Activated T-helper 2 cell treated with anti-CD3 and anti-CD28 coated beads, Interferon-gamma antibody, Interleukin-2, Interleukin-4, amounts not matched to agents 10 μg/mL and 5 μg/mL and 100 μg/mL, durations not matched to agents 14 hours and 24 hours and 36 hours (primary cell): ENCODE measurements at regions not wholly inside any gene's neighbourhood (a gene's known extent, or its start where the extent isn't known, plus 50 kb on each side); places are given as distances from the start of the nearest gene placed in this dataset.
"Not testable (repeated sequence)": the region's sequence is repeated elsewhere in the genome, so short reads cannot be mapped to it uniquely, and the experiment has no call there.

Experiments used
- DNase-seq: peaks from one replicate; pipeline ENCODE4 v3.0.0; 2021; ENCODE audit warnings: low spot score
- H3K27ac Mint-ChIP-seq: one replicate; pipeline ENCODE4 v1.8.0; 2021; ENCODE audit warnings: mixed read lengths
- H3K27me3 Mint-ChIP-seq: one replicate; pipeline ENCODE4 v1.8.0; 2021; ENCODE audit warnings: low read depth, mixed read lengths
- H3K36me3 Mint-ChIP-seq: one replicate; pipeline ENCODE4 v1.8.0; 2021; ENCODE audit warnings: low read depth, mixed read lengths
- H3K4me1 Mint-ChIP-seq: one replicate; pipeline ENCODE4 v1.8.0; 2021; ENCODE audit warnings: low read depth, mixed read lengths
- H3K4me3 Mint-ChIP-seq: one replicate; pipeline ENCODE4 v1.8.0; 2021; ENCODE audit warnings: low read depth, mild to moderate bottlenecking, moderate library complexity, mixed read lengths
- H3K9me3 Mint-ChIP-seq: one replicate; pipeline ENCODE4 v1.8.0; 2021; ENCODE audit warnings: mixed read lengths
- intact Hi-C: fragments of 100-400 bp; cut with micrococcal nuclease; formaldehyde crosslinking; loops from one replicate; pipeline ENCODE4 v1.15.1; 2023

DNA sequence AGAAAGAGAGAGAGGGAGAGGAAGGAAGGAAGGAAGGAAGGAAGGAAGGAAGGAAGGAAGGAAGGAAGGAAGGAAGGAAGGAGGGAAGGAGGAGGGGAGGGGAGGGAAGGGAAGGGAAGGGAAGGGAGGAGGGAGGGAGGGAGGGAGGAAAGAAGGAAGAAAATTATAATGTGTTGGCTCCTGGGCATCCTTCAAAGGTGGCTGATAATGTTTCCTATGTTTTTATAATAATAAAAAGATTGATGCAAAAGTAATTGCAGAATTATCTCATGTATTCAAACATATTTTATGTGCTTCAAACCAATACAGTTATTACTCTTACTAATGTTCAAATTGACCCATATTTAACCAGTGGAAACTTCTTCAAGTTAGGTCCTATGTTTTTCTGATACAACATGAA is 260.9 kb downstream of the LNPK start:
- Mint-ChIP-seq H3K36me3 (no peaks in the 10 kb centered on the region), H3K27me3 (peaks cover 6% of the 10 kb centered on the region), H3K9me3 (no peaks in the 10 kb centered on the region), H3K4me3 (no peak overlapping the region), H3K4me1 (peaks cover 3% of the 10 kb centered on the region), H3K27ac (no peak overlapping the region)
- no peak for DNase-seq
- intact Hi-C loops, result loop anchor here (5.0 kb wide), 1 partner anchor 261 kb away; the partner anchor contains the start of gene LNPK

DNA sequence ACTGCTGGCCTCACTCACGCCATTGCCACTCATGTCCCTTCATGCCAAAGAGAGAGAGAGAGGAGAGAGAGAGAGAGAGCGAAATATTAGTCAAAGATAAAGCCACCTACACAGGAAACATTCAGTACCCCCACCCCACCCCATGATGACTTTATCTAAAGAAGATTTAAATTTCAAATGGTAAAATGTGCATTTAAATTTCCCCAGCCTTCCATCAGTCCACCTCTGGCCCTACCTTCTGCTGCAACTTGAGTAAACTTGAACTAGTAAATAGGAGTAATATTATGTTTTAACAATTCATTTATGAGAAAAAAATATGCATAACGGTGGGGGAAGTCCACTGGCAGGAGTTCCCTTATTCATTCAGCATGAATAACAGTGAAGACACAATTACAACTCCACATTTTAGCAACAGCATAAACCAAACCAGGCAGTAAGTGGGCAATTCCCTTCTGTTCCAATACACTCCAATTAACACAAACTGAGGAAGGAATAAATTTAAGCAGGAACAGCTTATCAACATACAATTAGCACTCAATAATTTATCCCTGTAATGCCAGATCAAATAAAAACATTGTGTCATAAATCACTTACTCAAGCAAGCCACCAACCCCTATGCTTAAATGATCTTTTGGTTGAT is 264.2 kb downstream of the LNPK start:
- no peaks in the 10 kb centered on the region for H3K9me3 Mint-ChIP-seq
- DNase-seq, result no peak
- intact Hi-C loops, result no loop called here
- H3K4me3 Mint-ChIP-seq, result no peak overlapping the region
- H3K4me1 Mint-ChIP-seq, result no peaks in the 10 kb centered on the region
- no peaks in the 10 kb centered on the region for H3K36me3 Mint-ChIP-seq
- H3K27ac Mint-ChIP-seq, result no peak overlapping the region
- H3K27me3 Mint-ChIP-seq, result peaks cover 4% of the 10 kb centered on the region

DNA sequence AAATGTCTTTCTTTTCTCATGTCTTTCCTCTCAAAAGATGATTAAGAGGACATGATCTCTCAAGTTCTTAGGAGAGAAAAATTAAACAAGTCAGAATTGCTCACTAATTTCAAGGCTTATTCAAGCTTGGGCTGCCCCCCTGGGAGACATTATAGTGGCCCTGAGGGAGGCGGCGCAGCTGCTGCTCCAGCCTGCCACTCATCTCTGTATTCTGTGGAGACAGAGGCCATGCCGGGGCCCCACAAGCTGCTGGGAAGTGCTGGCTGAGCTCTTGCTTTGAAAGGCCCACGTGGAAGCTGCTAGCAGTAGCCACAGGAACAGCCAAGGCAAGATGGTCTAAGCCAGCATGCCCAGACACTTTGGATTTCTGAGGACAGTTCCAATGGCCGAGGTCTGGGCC is 267.4 kb downstream of the LNPK start:
- no peak for DNase-seq
- no peaks in the 10 kb centered on the region for H3K27me3 Mint-ChIP-seq
- no peaks in the 10 kb centered on the region for H3K4me1 Mint-ChIP-seq
- intact Hi-C loops, result no loop called here
- no peaks in the 10 kb centered on the region for H3K9me3 Mint-ChIP-seq
- no peaks in the 10 kb centered on the region for H3K36me3 Mint-ChIP-seq
- no peak overlapping the region for H3K27ac Mint-ChIP-seq
- H3K4me3 Mint-ChIP-seq, result no peak overlapping the region

DNA sequence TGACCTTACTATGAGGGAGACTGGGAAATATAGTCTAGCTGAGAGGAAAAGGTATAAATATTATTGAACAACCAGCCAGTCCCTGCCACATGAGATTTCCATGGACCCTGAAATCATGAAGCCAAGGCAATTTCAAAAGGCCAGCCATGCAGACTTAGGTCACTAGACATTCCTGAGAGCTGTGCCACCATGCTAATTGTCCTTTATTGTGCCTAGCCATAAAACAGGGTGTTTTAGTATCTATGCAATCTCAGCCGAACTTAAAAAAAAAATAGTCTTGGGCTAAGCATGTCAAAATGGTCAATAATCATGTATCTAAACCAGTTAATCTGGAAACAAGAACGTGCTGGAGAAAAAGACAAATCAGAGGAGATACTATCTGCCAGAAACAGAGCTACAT is 269.5 kb downstream of the LNPK start:
- Mint-ChIP-seq H3K27me3 (no peaks in the 10 kb centered on the region), H3K9me3 (no peaks in the 10 kb centered on the region), H3K27ac (no peak overlapping the region), H3K4me3 (no peak overlapping the region), H3K36me3 (no peaks in the 10 kb centered on the region), H3K4me1 (no peaks in the 10 kb centered on the region)
- no peak for DNase-seq
- intact Hi-C loops, result no loop called here

DNA sequence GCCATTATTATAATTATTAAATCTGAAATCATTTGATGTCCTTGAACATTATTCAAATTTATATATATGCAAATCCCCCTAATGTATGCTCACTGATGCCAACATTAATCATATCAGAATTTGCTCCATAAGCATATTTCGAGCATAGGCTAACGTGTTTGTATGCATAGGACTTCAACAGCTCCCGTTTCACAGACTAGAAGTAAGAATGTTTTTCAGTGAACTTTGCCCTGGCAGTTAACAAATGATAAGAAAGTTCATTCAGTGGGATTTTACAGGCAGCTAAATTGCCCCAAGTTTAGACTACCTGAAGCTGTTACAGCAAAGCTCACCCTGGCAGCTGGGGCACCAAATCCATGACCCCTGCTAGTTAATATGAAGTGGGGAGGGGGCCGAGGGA is 272.0 kb downstream of the LNPK start:
- Mint-ChIP-seq H3K36me3 (no peaks in the 10 kb centered on the region), H3K4me3 (no peak overlapping the region), H3K9me3 (no peaks in the 10 kb centered on the region)

DNA sequence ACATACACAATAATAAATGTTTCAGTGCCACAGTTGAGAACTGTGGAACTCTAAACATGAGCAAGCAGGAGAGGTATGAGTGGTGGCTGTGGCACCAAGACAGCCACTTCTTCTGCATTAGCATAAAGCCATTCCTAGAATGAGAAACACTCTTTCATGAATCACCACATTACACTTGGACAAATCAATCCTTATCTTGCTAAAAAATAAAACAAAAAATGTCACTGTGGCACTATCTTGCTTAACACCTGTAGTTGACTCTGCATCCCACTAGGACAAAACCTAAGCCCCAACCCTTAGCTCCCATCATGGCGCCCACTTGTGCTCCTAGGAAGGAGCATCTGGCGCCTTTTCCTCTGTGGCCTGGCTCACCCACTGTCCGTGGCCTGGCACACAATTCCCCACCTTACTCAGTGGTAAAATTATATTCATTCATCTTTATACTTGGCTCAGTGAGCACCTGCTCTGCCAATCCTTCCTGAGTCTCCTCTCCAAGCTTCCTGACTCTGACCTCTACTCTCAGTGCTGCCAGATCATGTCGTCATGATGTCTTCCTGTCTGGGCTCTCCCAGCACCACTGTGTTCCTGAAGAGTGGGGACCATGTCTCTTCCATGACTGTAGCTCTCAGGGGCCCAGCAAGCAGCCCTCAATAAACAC is 272.9 kb downstream of the LNPK start:
- no peaks in the 10 kb centered on the region for H3K36me3 Mint-ChIP-seq
- H3K27me3 Mint-ChIP-seq, result no peaks in the 10 kb centered on the region
- no peaks in the 10 kb centered on the region for H3K4me1 Mint-ChIP-seq

More for the DNA sequence above, 272.0 kb downstream of the LNPK start:
- DNase-seq, result no peak
- intact Hi-C loops, result no loop called here
- H3K4me1 Mint-ChIP-seq, result no peaks in the 10 kb centered on the region
- H3K27me3 Mint-ChIP-seq, result no peaks in the 10 kb centered on the region
- no peak overlapping the region for H3K27ac Mint-ChIP-seq

DNA sequence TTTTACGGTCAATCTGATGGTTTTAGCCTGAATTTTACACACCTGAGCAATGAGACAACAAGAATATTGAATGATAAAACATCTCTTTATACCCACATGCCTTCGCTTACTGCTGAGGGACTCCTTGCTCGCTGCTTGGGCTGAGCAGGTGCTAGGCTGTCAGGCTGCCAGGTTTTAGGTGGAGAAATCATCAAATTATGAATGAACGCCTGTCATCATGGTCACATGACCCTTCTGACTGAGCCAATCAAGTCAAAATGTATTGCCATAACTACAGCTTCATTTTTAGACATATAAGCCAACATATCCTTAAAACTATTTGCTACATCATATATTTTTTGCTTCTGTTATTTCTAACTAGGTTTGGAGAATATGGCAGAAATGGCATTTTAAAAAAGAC is 274.0 kb downstream of the LNPK start:
- no peaks in the 10 kb centered on the region for H3K27me3 Mint-ChIP-seq
- H3K36me3 Mint-ChIP-seq, result no peaks in the 10 kb centered on the region
- intact Hi-C loops, result no loop called here
- H3K9me3 Mint-ChIP-seq, result no peaks in the 10 kb centered on the region
- H3K4me3 Mint-ChIP-seq, result no peak overlapping the region
- no peak overlapping the region for H3K27ac Mint-ChIP-seq
- DNase-seq, result no peak
- no peaks in the 10 kb centered on the region for H3K4me1 Mint-ChIP-seq

More for the DNA sequence above, 272.9 kb downstream of the LNPK start:
- intact Hi-C loops, result no loop called here
- no peaks in the 10 kb centered on the region for H3K9me3 Mint-ChIP-seq
- H3K4me3 Mint-ChIP-seq, result no peak overlapping the region
- DNase-seq, result no peak
- no peak overlapping the region for H3K27ac Mint-ChIP-seq

DNA sequence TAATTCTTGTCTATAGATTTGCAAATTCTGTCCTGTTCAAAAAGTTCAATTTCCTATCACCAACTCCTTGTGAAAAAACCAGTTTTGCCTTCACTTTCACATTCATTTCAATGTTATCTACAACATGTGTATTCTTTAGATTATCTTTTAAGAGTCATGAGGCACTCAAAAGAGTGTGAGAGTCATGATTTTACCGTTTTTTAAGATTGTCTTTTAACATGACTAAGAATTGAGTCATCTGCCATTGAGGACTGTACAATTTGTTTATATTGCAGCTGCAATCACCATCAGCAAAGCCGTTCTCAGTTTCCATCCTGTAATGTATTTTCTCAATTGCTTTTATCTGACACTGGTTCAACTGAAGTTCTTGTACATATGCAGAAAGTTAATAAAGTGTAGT is 275.8 kb downstream of the LNPK start:
- Mint-ChIP-seq H3K4me3 (no peak overlapping the region), H3K36me3 (no peaks in the 10 kb centered on the region), H3K27ac (no peak overlapping the region), H3K27me3 (no peaks in the 10 kb centered on the region), H3K9me3 (peaks cover 4% of the 10 kb centered on the region), H3K4me1 (no peaks in the 10 kb centered on the region)
- DNase-seq, result no peak
- intact Hi-C loops, result no loop called here

DNA sequence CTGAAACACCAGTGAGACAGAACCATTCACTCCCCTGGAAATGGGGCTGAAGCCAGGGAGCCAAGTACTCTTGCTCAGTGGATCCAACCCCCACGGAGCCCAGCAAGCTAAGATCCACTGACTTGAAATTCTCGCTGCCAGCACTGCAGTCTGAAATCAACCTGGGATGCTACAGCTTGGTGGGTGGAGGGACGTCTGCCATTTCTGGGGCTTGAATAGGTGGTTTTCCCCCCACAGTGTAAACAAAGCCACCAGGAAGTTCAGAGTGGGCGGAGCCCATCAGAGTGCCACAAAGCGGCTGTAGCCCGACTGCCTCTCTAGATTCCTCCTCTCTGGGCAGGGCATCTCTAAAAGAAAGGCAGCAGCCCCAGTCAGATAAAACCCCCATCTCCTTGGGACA is 292.8 kb downstream of the LNPK start:
- Mint-ChIP-seq H3K4me3 (no peak overlapping the region), H3K36me3 (no peaks in the 10 kb centered on the region), H3K27me3 (no peaks in the 10 kb centered on the region), H3K9me3 (no peaks in the 10 kb centered on the region), H3K4me1 (no peaks in the 10 kb centered on the region), H3K27ac (no peak overlapping the region)
- intact Hi-C loops, result no loop called here
- DNase-seq, result no peak

DNA sequence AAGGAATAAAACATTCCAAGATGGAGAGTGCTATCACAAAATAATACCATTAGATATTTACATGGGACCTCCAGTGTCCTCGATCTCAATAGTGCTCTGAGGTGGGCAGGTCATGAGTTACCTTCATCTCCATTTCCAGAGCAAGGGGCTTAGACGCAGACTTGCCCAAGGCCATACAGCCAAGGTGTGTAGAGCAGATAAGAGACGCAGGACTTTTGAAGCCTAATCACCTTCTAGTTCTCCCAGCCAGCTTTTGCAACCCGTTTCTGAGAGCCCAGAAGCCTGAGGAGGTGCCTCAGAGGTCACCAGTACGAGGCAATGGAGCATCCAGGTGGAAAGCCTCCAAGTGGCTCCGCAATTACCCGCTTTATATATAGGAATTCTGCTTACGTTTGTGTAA is 294.7 kb downstream of the LNPK start:
- intact Hi-C loops, result no loop called here
- Mint-ChIP-seq H3K36me3 (no peaks in the 10 kb centered on the region), H3K4me1 (no peaks in the 10 kb centered on the region), H3K4me3 (no peak overlapping the region), H3K9me3 (no peaks in the 10 kb centered on the region), H3K27me3 (no peaks in the 10 kb centered on the region), H3K27ac (no peak overlapping the region)
- no peak for DNase-seq

DNA sequence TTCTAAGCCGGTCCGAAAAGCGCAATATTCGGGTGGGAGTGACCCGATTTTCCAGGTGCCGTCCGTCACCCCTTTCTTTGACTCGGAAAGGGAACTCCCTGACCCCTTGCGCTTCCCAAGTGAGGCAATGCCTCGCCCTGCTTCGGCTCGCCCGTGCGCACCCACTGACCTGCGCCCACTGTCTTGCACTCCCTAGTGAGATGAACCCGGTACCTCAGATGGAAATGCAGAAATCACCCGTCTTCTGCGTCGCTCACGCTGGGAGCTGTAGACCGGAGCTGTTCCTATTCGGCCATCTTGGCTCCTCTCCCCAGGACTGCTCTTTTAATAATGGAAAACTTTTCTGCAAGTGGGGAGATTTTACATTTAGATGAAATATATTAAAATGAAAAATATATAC is 297.5 kb downstream of the LNPK start:
- H3K4me1 Mint-ChIP-seq, H3K4me3 Mint-ChIP-seq: not testable (repeated sequence)

DNA sequence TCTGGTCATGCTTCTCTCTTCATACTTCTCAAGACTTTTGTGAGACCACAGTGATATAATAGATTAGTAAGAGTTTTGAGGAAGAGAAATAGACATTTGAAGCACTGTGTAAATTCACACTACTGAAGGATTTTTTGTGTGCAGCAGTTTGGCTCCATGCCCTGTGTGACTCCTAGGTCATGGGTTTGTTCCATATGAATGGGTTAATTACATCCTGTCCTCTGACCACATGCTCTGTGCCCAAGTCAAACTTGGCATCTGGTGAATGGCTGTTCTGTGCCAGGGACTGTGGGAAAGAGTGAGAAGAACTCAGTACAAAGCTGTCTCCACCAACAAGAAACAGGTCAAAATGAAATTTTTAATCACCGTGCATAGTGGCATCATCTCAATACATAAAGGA is 304.0 kb downstream of the LNPK start:
- Mint-ChIP-seq H3K27ac (no peak overlapping the region), H3K27me3 (peaks cover 5% of the 10 kb centered on the region), H3K36me3 (no peaks in the 10 kb centered on the region), H3K9me3 (no peaks in the 10 kb centered on the region), H3K4me1 (no peaks in the 10 kb centered on the region), H3K4me3 (no peak overlapping the region)
- no peak for DNase-seq
- intact Hi-C loops, result no loop called here

More for the DNA sequence above, 297.5 kb downstream of the LNPK start:
- H3K36me3 Mint-ChIP-seq, H3K9me3 Mint-ChIP-seq, intact Hi-C loops, DNase-seq, H3K27ac Mint-ChIP-seq, H3K27me3 Mint-ChIP-seq: not testable (repeated sequence)

DNA sequence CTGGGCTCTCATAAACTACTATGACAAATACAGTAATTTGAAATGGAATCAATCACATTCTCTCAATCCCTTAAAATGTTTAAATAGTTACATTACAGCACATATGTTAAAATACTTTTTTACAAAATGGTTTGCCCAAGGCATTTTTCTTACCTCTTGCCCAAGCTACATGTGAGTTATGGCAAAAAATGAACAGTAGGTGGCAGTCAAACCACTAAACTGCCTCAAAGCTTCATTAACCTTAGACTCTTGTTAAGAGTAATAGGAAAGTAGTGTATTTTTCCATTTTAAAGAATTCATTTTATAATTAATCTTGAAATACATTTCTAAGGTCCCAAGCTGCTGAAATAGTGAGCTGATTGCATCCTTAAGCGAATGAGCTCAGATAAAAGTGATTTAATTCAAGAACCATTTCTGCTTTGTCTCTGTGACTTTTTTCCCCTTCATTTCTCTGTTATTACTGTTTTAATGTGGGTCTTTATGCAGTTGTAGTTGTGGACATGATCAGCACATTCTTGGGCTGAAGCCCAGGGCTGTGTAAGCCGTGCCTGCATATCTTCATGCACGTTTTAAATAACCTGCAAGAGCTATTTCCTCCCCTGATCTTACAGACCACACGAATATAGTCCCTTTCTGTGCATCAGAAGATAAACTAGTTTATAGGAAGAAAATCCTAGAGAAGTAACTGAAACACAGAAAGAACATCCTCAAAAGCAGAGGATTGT is 311.8 kb downstream of the LNPK start:
- intact Hi-C loops, result loop anchor here (1.0 kb wide), 1 partner anchor 407 kb away; no protein-coding TSS in a partner anchor
- no peak for DNase-seq
- Mint-ChIP-seq H3K4me1 (no peaks in the 10 kb centered on the region), H3K9me3 (no peaks in the 10 kb centered on the region), H3K4me3 (no peak overlapping the region), H3K36me3 (no peaks in the 10 kb centered on the region), H3K27ac (no peak overlapping the region), H3K27me3 (peaks cover 11% of the 10 kb centered on the region)
